ENCODE measurements at regions not wholly inside any gene's neighbourhood (a gene's known extent, or its start where the extent isn't known, plus 50 kb on each side); places are given as distances from the start of the nearest gene placed in this dataset.

DNA sequence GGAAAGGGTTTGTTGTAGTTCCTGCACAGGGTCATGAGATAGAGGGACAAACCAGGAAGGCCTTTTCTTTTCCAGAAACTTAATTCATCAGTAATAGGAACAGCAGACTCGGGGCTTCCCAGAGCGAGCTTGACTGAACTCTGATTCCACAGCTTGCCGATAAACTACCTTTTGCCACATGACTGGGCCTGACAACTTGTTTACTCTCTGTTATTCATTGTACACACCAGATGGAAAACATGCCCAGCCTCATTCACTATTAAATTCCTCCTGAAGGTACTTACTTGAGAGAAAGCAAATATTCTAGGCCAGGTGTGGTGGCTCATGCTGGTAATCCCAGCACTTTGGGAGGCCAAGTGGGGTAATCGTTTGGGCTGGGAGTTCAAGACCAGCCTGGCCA, 77.1 kb upstream of the FGFR2 start:
- TF ChIP-seq CTCF (IDR thresholded peaks at IDR 0.05), result no peak
- TF ChIP-seq POLR2A (IDR thresholded peaks at IDR 0.05), result no peak

Data from adrenal gland (tissue), 5 donors.